ENCODE measurements at regions not wholly inside any gene's neighbourhood (a gene's known extent, or its start where the extent isn't known, plus 50 kb on each side); places are given as distances from the start of the nearest gene placed in this dataset.

DNA sequence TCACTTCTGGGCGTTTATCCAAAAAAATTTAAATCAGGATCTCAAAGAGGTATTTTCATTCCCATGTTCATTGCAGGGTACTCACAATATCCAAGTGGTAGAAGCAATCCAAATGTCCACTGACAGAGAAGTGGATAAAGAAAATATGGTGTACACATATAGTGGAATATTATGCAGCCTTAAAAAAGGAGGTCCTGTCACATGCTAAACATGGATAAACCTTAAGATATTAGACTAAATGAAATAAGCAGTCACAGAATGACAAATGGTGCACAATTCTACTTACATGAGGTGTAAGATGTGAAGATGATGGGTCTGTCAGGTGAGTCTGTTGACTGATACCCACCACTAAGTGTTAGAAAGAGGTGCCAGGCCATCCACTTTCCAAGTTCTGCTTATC lies 140.6 kb downstream of the THNSL2 start:
- TF ChIP-seq RAD21 (IDR thresholded peaks at IDR 0.05; ENCODE audit: low read depth): no peak
- TF ChIP-seq, protein P1, sequence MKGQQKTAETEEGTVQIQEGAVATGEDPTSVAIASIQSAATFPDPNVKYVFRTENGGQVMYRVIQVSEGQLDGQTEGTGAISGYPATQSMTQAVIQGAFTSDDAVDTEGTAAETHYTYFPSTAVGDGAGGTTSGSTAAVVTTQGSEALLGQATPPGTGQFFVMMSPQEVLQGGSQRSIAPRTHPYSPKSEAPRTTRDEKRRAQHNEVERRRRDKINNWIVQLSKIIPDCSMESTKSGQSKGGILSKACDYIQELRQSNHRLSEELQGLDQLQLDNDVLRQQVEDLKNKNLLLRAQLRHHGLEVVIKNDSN (IDR thresholded peaks at IDR 0.05): no peak
- no peak for TF ChIP-seq CEBPB (IDR thresholded peaks at IDR 0.05)
- no peak for TF ChIP-seq NFIC (IDR thresholded peaks at IDR 0.05)
- TF ChIP-seq, protein P2, sequence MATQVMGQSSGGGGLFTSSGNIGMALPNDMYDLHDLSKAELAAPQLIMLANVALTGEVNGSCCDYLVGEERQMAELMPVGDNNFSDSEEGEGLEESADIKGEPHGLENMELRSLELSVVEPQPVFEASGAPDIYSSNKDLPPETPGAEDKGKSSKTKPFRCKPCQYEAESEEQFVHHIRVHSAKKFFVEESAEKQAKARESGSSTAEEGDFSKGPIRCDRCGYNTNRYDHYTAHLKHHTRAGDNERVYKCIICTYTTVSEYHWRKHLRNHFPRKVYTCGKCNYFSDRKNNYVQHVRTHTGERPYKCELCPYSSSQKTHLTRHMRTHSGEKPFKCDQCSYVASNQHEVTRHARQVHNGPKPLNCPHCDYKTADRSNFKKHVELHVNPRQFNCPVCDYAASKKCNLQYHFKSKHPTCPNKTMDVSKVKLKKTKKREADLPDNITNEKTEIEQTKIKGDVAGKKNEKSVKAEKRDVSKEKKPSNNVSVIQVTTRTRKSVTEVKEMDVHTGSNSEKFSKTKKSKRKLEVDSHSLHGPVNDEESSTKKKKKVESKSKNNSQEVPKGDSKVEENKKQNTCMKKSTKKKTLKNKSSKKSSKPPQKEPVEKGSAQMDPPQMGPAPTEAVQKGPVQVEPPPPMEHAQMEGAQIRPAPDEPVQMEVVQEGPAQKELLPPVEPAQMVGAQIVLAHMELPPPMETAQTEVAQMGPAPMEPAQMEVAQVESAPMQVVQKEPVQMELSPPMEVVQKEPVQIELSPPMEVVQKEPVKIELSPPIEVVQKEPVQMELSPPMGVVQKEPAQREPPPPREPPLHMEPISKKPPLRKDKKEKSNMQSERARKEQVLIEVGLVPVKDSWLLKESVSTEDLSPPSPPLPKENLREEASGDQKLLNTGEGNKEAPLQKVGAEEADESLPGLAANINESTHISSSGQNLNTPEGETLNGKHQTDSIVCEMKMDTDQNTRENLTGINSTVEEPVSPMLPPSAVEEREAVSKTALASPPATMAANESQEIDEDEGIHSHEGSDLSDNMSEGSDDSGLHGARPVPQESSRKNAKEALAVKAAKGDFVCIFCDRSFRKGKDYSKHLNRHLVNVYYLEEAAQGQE (IDR thresholded peaks at IDR 0.05; ENCODE audit: low read depth): no peak
- no peak for TF ChIP-seq ZBTB7A (IDR thresholded peaks at IDR 0.05; ENCODE audit: low read depth)
- TF ChIP-seq TCF12 (IDR thresholded peaks at IDR 0.05; ENCODE audit: low read depth): no peak
- TF ChIP-seq, protein P3, sequence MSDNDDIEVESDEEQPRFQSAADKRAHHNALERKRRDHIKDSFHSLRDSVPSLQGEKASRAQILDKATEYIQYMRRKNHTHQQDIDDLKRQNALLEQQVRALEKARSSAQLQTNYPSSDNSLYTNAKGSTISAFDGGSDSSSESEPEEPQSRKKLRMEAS (IDR thresholded peaks at IDR 0.05): no peak
- TF ChIP-seq EP300 (IDR thresholded peaks at IDR 0.05; ENCODE audit: borderline replicate concordance): no peak
- no peak for TF ChIP-seq YY1 (IDR thresholded peaks at IDR 0.05; ENCODE audit: low read depth)
- no peak for TF ChIP-seq TAF1 (IDR thresholded peaks at IDR 0.05; ENCODE audit: low read depth)

DNA sequence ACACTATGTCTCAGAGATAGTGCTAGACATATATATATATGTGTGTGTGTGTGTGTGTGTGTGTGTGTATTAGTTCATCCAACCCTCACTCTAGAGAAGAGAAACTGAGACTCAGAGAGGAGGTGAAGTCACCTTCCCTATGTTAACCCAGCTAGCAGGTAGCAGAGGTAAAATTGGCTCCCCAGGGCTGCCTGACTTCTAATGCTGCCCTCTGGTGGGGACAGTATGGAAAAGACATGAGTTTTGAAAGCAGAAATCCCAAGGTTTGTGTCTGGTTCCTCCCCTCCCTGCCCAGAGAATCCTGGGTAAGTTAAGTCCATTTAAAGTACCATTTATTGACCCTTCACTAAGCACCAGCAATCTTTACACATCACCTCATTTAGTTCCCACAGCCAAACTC lies 137.7 kb downstream of the THNSL2 start:
- TF ChIP-seq RAD21 (IDR thresholded peaks at IDR 0.05; ENCODE audit: low read depth) (peak; percentile 70), TAF1 (IDR thresholded peaks at IDR 0.05; ENCODE audit: low read depth) (no peak)

DNA sequence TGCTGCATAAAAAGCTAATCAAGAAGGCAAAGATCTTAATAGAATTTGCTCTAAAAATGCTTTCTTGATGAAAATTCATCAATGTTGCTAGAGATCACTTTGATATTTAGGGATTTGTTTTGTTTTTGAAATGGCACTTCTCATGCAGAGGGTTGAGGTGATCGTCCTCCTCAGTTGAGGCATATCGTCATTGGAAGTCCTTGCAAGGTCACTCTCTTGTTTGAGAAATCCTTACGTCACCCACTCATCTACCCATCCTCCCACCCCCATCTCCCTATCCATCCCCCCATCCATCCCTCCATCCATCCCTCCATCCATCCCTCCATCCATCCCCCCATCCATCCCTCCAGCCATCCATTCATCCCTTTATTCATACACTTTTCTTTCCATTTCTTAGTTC lies 133.7 kb downstream of the THNSL2 start:
- TF ChIP-seq, protein P2 (IDR thresholded peaks at IDR 0.05; ENCODE audit: low read depth): no peak
- no peak for TF ChIP-seq TAF1 (IDR thresholded peaks at IDR 0.05; ENCODE audit: low read depth)
- no peak for TF ChIP-seq TCF12 (IDR thresholded peaks at IDR 0.05; ENCODE audit: low read depth)
- no peak for TF ChIP-seq CEBPB (IDR thresholded peaks at IDR 0.05)
- TF ChIP-seq, protein P3 (IDR thresholded peaks at IDR 0.05): no peak
- no peak for TF ChIP-seq RAD21 (IDR thresholded peaks at IDR 0.05; ENCODE audit: low read depth)
- TF ChIP-seq ZBTB7A (IDR thresholded peaks at IDR 0.05; ENCODE audit: low read depth): no peak
- no peak for TF ChIP-seq NFIC (IDR thresholded peaks at IDR 0.05)
- TF ChIP-seq FOXM1 (IDR thresholded peaks at IDR 0.05; ENCODE audit: borderline replicate concordance, low read depth): no peak
- TF ChIP-seq CREB1 (IDR thresholded peaks at IDR 0.05; ENCODE audit: low read depth): no peak
- TF ChIP-seq TEAD4 (IDR thresholded peaks at IDR 0.05): no peak
- TF ChIP-seq, protein P1 (IDR thresholded peaks at IDR 0.05): no peak
- TF ChIP-seq YY1 (IDR thresholded peaks at IDR 0.05; ENCODE audit: low read depth): no peak
- no peak for TF ChIP-seq EP300 (IDR thresholded peaks at IDR 0.05; ENCODE audit: borderline replicate concordance)

DNA sequence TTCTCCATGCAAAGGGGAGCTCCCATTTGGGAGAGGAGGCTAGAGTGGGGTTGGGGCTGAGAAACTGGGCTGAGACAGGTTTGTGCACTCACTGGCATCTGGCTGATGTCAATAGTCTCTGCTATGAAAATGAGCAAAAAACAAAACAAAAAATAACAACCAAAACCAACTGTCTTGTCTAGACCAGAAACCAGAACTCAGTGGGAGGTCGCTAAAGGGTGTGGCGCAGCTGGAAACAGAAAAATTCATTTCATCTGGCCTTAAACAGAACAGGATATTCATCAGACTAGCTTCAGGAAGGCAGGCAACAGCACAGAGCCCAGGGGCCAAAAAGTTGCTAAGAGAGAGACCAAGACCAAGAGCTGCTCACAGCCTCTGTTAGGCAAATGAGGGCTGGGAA lies 126.1 kb downstream of the THNSL2 start:
- no peak for TF ChIP-seq FOXM1 (IDR thresholded peaks at IDR 0.05; ENCODE audit: borderline replicate concordance, low read depth)

DNA sequence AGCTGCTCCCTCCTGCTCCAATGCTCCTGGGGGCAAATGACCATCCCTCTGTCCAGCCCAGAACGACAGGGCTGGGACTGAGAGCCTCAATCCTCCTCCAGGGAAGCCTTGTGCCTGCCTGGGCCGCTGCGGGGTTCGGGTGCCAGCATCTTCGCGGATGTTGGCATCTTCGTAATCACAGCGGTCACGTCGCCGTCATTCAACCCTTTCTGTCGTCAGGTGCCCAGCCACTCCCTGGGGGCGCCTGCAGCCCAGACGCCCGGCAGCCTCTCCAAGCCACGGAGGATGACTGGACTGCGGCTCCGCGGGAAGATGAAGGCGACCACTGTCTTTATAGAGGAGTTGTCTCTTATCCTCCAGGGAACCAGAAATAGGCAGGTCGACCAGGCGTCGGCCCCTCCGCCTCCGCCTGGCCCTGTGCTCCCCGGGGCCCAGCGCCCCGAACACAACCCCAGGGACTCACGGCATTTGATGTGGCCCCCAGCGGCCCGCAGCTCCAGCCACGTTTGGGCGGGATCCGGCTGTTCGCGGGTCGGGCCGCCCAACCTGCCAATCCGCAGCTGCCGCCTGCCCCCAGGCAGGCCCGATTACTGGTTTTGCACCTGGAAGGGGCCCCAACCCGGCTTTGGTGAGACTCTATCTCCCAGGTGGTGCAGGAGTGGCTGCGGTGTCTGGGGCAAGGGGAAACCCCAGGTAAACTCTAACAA lies 113.9 kb downstream of the THNSL2 start:
- TF ChIP-seq FOXM1 (IDR thresholded peaks at IDR 0.05; ENCODE audit: borderline replicate concordance, low read depth) (no peak), RAD21 (IDR thresholded peaks at IDR 0.05; ENCODE audit: low read depth) (no peak), TEAD4 (IDR thresholded peaks at IDR 0.05) (no peak), ZBTB7A (IDR thresholded peaks at IDR 0.05; ENCODE audit: low read depth) (no peak), TCF12 (IDR thresholded peaks at IDR 0.05; ENCODE audit: low read depth) (no peak), TAF1 (IDR thresholded peaks at IDR 0.05; ENCODE audit: low read depth) (no peak), NFIC (IDR thresholded peaks at IDR 0.05) (no peak), EP300 (IDR thresholded peaks at IDR 0.05; ENCODE audit: borderline replicate concordance) (no peak), CREB1 (IDR thresholded peaks at IDR 0.05; ENCODE audit: low read depth) (no peak), EGR1 (IDR thresholded peaks at IDR 0.05) (no peak), CEBPB (IDR thresholded peaks at IDR 0.05) (no peak), YY1 (IDR thresholded peaks at IDR 0.05; ENCODE audit: low read depth) (no peak)
- TF ChIP-seq, protein P1 (IDR thresholded peaks at IDR 0.05): no peak
- TF ChIP-seq, protein P2 (IDR thresholded peaks at IDR 0.05; ENCODE audit: low read depth): no peak
- TF ChIP-seq, protein P3 (IDR thresholded peaks at IDR 0.05): no peak
